ENCODE measurements at regions not wholly inside any gene's neighbourhood (a gene's known extent, or its start where the extent isn't known, plus 50 kb on each side); places are given as distances from the start of the nearest gene placed in this dataset.

GRCh38 chr10:94192974-94193373, 169.8 kb downstream of the NOC3L start:
- TF ChIP-seq NRF1 (IDR thresholded peaks at IDR 0.05; ENCODE audit: low read depth, low read length) (no peak), TAF1 (IDR thresholded peaks at IDR 0.05; ENCODE audit: borderline replicate concordance, low read depth, low read length) (no peak), REST (IDR thresholded peaks at IDR 0.05; ENCODE audit: low read depth, low read length) (no peak), ELF1 (IDR thresholded peaks at IDR 0.05) (no peak), POLR2AphosphoS5 (IDR thresholded peaks at IDR 0.05; ENCODE audit: low read depth, low read length) (no peak), RAD21 (IDR thresholded peaks at IDR 0.05; ENCODE audit: low read length) (no peak), EZH2phosphoT487 (IDR thresholded peaks at IDR 0.05; ENCODE audit: borderline replicate concordance, low read depth) (no peak), MXI1 (IDR thresholded peaks at IDR 0.05; ENCODE audit: low read depth, low read length) (no peak), NFIC (IDR thresholded peaks at IDR 0.05; ENCODE audit: borderline replicate concordance) (no peak)
- TF ChIP-seq, protein P1, sequence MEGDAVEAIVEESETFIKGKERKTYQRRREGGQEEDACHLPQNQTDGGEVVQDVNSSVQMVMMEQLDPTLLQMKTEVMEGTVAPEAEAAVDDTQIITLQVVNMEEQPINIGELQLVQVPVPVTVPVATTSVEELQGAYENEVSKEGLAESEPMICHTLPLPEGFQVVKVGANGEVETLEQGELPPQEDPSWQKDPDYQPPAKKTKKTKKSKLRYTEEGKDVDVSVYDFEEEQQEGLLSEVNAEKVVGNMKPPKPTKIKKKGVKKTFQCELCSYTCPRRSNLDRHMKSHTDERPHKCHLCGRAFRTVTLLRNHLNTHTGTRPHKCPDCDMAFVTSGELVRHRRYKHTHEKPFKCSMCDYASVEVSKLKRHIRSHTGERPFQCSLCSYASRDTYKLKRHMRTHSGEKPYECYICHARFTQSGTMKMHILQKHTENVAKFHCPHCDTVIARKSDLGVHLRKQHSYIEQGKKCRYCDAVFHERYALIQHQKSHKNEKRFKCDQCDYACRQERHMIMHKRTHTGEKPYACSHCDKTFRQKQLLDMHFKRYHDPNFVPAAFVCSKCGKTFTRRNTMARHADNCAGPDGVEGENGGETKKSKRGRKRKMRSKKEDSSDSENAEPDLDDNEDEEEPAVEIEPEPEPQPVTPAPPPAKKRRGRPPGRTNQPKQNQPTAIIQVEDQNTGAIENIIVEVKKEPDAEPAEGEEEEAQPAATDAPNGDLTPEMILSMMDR (IDR thresholded peaks at IDR 0.05), result no peak
